ENCODE measurements at regions not wholly inside any gene's neighbourhood (a gene's known extent, or its start where the extent isn't known, plus 50 kb on each side); places are given as distances from the start of the nearest gene placed in this dataset.

- TF ChIP-seq POLR2A (IDR thresholded peaks at IDR 0.05) (no peak), EP300 (IDR thresholded peaks at IDR 0.05) (no peak)
- TF ChIP-seq, protein P1, sequence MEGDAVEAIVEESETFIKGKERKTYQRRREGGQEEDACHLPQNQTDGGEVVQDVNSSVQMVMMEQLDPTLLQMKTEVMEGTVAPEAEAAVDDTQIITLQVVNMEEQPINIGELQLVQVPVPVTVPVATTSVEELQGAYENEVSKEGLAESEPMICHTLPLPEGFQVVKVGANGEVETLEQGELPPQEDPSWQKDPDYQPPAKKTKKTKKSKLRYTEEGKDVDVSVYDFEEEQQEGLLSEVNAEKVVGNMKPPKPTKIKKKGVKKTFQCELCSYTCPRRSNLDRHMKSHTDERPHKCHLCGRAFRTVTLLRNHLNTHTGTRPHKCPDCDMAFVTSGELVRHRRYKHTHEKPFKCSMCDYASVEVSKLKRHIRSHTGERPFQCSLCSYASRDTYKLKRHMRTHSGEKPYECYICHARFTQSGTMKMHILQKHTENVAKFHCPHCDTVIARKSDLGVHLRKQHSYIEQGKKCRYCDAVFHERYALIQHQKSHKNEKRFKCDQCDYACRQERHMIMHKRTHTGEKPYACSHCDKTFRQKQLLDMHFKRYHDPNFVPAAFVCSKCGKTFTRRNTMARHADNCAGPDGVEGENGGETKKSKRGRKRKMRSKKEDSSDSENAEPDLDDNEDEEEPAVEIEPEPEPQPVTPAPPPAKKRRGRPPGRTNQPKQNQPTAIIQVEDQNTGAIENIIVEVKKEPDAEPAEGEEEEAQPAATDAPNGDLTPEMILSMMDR (IDR thresholded peaks at IDR 0.05) = no peak
These were observed 154.4 kb upstream of the CHD1 start for GRCh38 chr5:99083197-99083596.
